ENCODE measurements at regions not wholly inside any gene's neighbourhood (a gene's known extent, or its start where the extent isn't known, plus 50 kb on each side); places are given as distances from the start of the nearest gene placed in this dataset.

DNA sequence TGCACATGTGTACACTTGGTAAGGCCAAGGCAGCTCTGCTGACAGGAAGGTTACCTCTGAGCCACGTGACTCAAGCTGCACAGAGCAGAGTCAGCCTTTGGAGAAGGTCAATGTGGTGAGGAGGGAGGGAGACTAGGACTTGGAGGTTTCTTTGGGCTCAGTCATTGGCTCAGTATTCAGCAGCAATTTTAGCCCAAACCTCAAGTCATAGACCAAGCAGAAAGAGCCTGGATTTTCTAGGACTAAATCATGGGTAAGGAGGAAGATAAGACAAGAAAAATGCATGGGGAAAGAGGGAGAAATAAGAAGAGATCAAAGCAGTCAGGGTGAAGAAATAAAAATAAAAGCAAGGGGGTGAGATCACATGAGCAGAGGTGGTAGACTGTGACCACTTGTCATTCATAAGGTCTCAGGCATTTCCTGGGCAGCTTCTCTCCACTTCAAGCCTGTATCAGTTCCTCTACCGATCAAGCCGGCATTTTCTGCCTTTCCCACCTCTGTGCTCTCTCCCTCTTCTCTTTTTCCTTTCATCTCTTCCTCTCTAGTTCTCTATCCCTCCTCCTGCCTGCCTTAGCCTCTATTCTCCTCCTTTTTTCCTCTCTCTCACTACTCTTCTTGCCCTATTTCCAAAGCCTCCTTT is 51.7 kb upstream of the DUSP10 start:
- no peaks in the 10 kb centered on the region for H3K4me1 ChIP-seq (ENCODE audit: insufficient read depth, low read length)
- no peaks in the 10 kb centered on the region for H3K79me1 ChIP-seq (ENCODE audit: insufficient read depth, low read depth, low read length, poor library complexity, severe bottlenecking)
- no peak overlapping the region for H2BK120ac ChIP-seq (ENCODE audit: low read depth, low read length, poor library complexity, severe bottlenecking)
- H3K18ac ChIP-seq (ENCODE audit: insufficient read length, low read depth, low read length) = no peak overlapping the region
- TF ChIP-seq, protein P1, sequence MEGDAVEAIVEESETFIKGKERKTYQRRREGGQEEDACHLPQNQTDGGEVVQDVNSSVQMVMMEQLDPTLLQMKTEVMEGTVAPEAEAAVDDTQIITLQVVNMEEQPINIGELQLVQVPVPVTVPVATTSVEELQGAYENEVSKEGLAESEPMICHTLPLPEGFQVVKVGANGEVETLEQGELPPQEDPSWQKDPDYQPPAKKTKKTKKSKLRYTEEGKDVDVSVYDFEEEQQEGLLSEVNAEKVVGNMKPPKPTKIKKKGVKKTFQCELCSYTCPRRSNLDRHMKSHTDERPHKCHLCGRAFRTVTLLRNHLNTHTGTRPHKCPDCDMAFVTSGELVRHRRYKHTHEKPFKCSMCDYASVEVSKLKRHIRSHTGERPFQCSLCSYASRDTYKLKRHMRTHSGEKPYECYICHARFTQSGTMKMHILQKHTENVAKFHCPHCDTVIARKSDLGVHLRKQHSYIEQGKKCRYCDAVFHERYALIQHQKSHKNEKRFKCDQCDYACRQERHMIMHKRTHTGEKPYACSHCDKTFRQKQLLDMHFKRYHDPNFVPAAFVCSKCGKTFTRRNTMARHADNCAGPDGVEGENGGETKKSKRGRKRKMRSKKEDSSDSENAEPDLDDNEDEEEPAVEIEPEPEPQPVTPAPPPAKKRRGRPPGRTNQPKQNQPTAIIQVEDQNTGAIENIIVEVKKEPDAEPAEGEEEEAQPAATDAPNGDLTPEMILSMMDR (conservative IDR thresholded peaks at IDR 0.05) = no peak
- H3K9me3 ChIP-seq (ENCODE audit: control insufficient read depth, low read depth, low read length) = no peaks in the 10 kb centered on the region
- no peaks in the 10 kb centered on the region for H3K9me3 Mint-ChIP-seq
- H2AK5ac ChIP-seq (ENCODE audit: insufficient read length, low read length) = no peak overlapping the region
- no peak overlapping the region for H2BK12ac ChIP-seq (ENCODE audit: insufficient read length, low read depth, low read length)
- no peak overlapping the region for H3K23ac ChIP-seq (ENCODE audit: insufficient read length, low read depth, low read length)
- H2BK15ac ChIP-seq (ENCODE audit: low read depth, low read length) = no peak overlapping the region
- H3K4ac ChIP-seq (ENCODE audit: low read depth, low read length) = no peak overlapping the region
- no peak overlapping the region for H3K4me3 Mint-ChIP-seq
- no peaks in the 10 kb centered on the region for H3K27me3 Mint-ChIP-seq (ENCODE audit: low read depth)
- no peak overlapping the region for H3T11ph ChIP-seq (ENCODE audit: low read length)
- no peak overlapping the region for H2AFZ ChIP-seq (ENCODE audit: low read length)
- no peaks in the 10 kb centered on the region for H3K79me2 ChIP-seq (ENCODE audit: insufficient read depth, low read length)
- no peak overlapping the region for H3K27ac ChIP-seq (ENCODE audit: insufficient read length, low read depth, low read length)
- no peak overlapping the region for H4K5ac ChIP-seq (ENCODE audit: insufficient read length, low read depth, low read length)
- H3K23me2 ChIP-seq (ENCODE audit: insufficient read length, low read depth, low read length, poor library complexity, severe bottlenecking) = no peaks in the 10 kb centered on the region
- H3K56ac ChIP-seq (ENCODE audit: insufficient read length, low read depth, low read length) = no peak overlapping the region
- no peak overlapping the region for H4K91ac ChIP-seq (ENCODE audit: insufficient read length, low read depth, low read length)
- WGBS (ENCODE audit: extremely low coverage, insufficient read length, low lambda C conversion rate) = no CpG with 5 or more reads among the region's 3 CpGs
- H3K27me3 ChIP-seq (ENCODE audit: insufficient read depth, low read length) = no peaks in the 10 kb centered on the region
- H2BK20ac ChIP-seq (ENCODE audit: low read depth, low read length, poor library complexity, severe bottlenecking) = no peak overlapping the region
- peaks cover 0 to 4% of the 10 kb centered on the region in 2 experiments; a peak in 1 of 4 replicates for H3K4me1 Mint-ChIP-seq
- no peak overlapping the region for H3K14ac ChIP-seq (ENCODE audit: insufficient read depth, low read length)
- no peak overlapping the region for H4K8ac ChIP-seq (replicated peaks; ENCODE audit: insufficient read length, low read depth, low read length)
- H2BK5ac ChIP-seq (ENCODE audit: insufficient read length, low read length) = no peak overlapping the region
- H3K36me3 Mint-ChIP-seq (ENCODE audit: insufficient read depth in 1 of 3, low read depth in 3 of 3) = no peaks in the 10 kb centered on the region
- no peak for DNase-seq
- no peaks in the 10 kb centered on the region for H4K20me1 ChIP-seq (ENCODE audit: control insufficient read depth, insufficient read depth, insufficient read length)
- H3K27ac Mint-ChIP-seq = peak overlapping the region in 1 of 3 experiments; percentile 57; a peak in 1 of 7 replicates
- H3K4me2 ChIP-seq (ENCODE audit: insufficient read depth, insufficient read length, low read length) = no peak overlapping the region
- H3K9ac ChIP-seq (ENCODE audit: extremely low read depth, insufficient read length, low read length) = no peak overlapping the region
